A549 (cell line): ENCODE measurements at regions not wholly inside any gene's neighbourhood (a gene's known extent, or its start where the extent isn't known, plus 50 kb on each side); places are given as distances from the start of the nearest gene placed in this dataset.

ENCODE experiments used
- ATAC-seq, 2 experiments: fragments of 200-7000 bp in 1 of 2; fragments of >200 bp in 1 of 2; cut with Nextera tagmentation in 1 of 2; cut with Tn5 transposase in 1 of 2; 3 replicates each; pipeline versions ENCODE4 v1.8.0 to v1.9.1; 2018 to 2020; ENCODE audit warnings: mild to moderate bottlenecking in 1 of 2, moderate library complexity in 1 of 2
- CTCF ChIA-PET: fragments of 300-600 bp; sonication (Branson Sonifier 250); formaldehyde crosslinking; extraction: SDS; loops from one replicate; lab custom pipeline; 2021; ENCODE audit warnings: antibody characterized with exemption, inconsistent platforms; lab: Yijun Ruan, JAX
- POLR2A ChIA-PET: fragments of 350-600 bp; formaldehyde crosslinking; extraction: SDS; loops from one replicate; lab custom pipeline; 2021; ENCODE audit warnings: antibody characterized with exemption, inconsistent platforms; lab: Yijun Ruan, JAX
- DNase-seq, 2 experiments: peaks; one replicate each; pipeline versions ENCODE4 v3.0.0 to v3.0.0-alpha.2; 2011 to 2016; ENCODE audit warnings: low read depth in 1 of 2, low spot score in 1 of 2
- FAIRE-seq: peaks from 2 replicates; lab custom pipeline; 2011; peaks lifted over from hg19 to GRCh38; lab: Jason Lieb, UNC
- H3K27ac ChIP-seq, 2 experiments: fragments of >200 bp; sonication (Bioruptor Twin); formaldehyde crosslinking; 3 replicates each; pipeline ENCODE4 v1.5.1; 2016 to 2017
- H3K4me1 ChIP-seq: fragments of >200 bp; sonication (Bioruptor Twin); formaldehyde crosslinking; 3 replicates; pipeline ENCODE4 v1.6.1; 2016
- H3K4me2 ChIP-seq: fragments of >200 bp; sonication (Bioruptor Twin); formaldehyde crosslinking; 3 replicates; pipeline ENCODE4 v1.6.1; 2016
- H3K4me3 ChIP-seq: fragments of >200 bp; sonication (Bioruptor Twin); formaldehyde crosslinking; 3 replicates; pipeline ENCODE4 v1.5.1; 2016
- H3K9me3 ChIP-seq: fragments of >200 bp; sonication (Bioruptor Twin); formaldehyde crosslinking; 3 replicates; pipeline ENCODE4 v1.6.1; 2016
- CBX2 ChIP-seq: fragments of 200-600 bp; sonication (generic); IDR thresholded peaks from 2 replicates; pipeline ENCODE4 v1.6.1; 2016; ENCODE audit warnings: low read depth, mild to moderate bottlenecking, borderline replicate concordance
- CHD2 ChIP-seq: fragments of 150-350 bp; IDR thresholded peaks from 2 replicates; pipeline ENCODE4 v1.6.1; 2014; ENCODE audit warnings: low read length; ENCODE audit not compliant: partially characterized antibody
- E2F6 ChIP-seq: IDR thresholded peaks from 2 replicates; pipeline ENCODE4 v1.6.1; 2012; ENCODE audit warnings: low read depth, borderline replicate concordance
- ESRRA ChIP-seq: fragments of 150-350 bp; IDR thresholded peaks from 2 replicates; pipeline ENCODE4 v1.6.1; 2014; ENCODE audit warnings: mild to moderate bottlenecking, low read length, borderline replicate concordance
- FOXS1 ChIP-seq: fragments of 250-450 bp; sonication (Bioruptor Pico); IDR thresholded peaks from 2 replicates; pipeline ENCODE4 v1.5.0; 2020; ENCODE audit warnings: mild to moderate bottlenecking, moderate library complexity
- GATA3 ChIP-seq: IDR thresholded peaks from 2 replicates; pipeline ENCODE4 v1.6.1; 2012; ENCODE audit warnings: borderline replicate concordance
- HDAC2 ChIP-seq: fragments of 200-600 bp; sonication (generic); IDR thresholded peaks from 2 replicates; pipeline ENCODE4 v1.6.1; 2016
- HMGXB4 ChIP-seq: fragments of 250-450 bp; sonication (Bioruptor Pico); IDR thresholded peaks from 2 replicates; pipeline ENCODE4 v1.5.0; 2021; ENCODE audit warnings: mild to moderate bottlenecking, moderate library complexity, borderline replicate concordance
- HOXA7 ChIP-seq: fragments of 250-450 bp; sonication (Bioruptor Pico); IDR thresholded peaks from 2 replicates; pipeline ENCODE4 v1.5.0; 2020; ENCODE audit warnings: mild to moderate bottlenecking, moderate library complexity
- HOXB5 ChIP-seq: fragments of 250-450 bp; sonication (Bioruptor Pico); IDR thresholded peaks from 2 replicates; pipeline ENCODE4 v1.5.0; 2020; ENCODE audit warnings: mild to moderate bottlenecking, moderate library complexity
- KDM5A ChIP-seq: fragments of 200-600 bp; sonication (generic); IDR thresholded peaks from 2 replicates; pipeline ENCODE4 v1.6.1; 2016; ENCODE audit warnings: antibody characterized with exemption, mild to moderate bottlenecking
- MAFK ChIP-seq: fragments of 450-650 bp; IDR thresholded peaks from 2 replicates; pipeline ENCODE4 v1.6.1; 2014; ENCODE audit not compliant: partially characterized antibody
- MAZ ChIP-seq: fragments of 150-350 bp; IDR thresholded peaks from 2 replicates; pipeline ENCODE4 v1.6.1; 2014; ENCODE audit warnings: antibody characterized with exemption, low read depth, low read length, borderline replicate concordance
- PBX3 ChIP-seq: IDR thresholded peaks from 2 replicates; pipeline ENCODE4 v1.6.1; 2012
- PHF8 ChIP-seq: fragments of 200-600 bp; sonication (generic); IDR thresholded peaks from 2 replicates; pipeline ENCODE4 v1.6.1; 2016; ENCODE audit warnings: low read depth, mild to moderate bottlenecking, antibody characterized with exemption, moderate library complexity, borderline replicate concordance
- POLR2A ChIP-seq: IDR thresholded peaks from 2 replicates; pipeline ENCODE4 v1.6.1; 2012; ENCODE audit warnings: mild to moderate bottlenecking, low read length
- POLR2AphosphoS2 ChIP-seq: conservative IDR thresholded peaks from 2 replicates; pipeline ENCODE4 v1.6.1; 2012; ENCODE audit warnings: low read length, improper control_type of control experiment, inconsistent platforms
- RCOR1 ChIP-seq: fragments of 150-350 bp; IDR thresholded peaks from 2 replicates; pipeline ENCODE4 v1.6.1; 2014; ENCODE audit warnings: antibody characterized with exemption, low read length, low read depth
- RNF2 ChIP-seq: fragments of 200-600 bp; sonication (generic); IDR thresholded peaks from 2 replicates; pipeline ENCODE4 v1.6.1; 2016; ENCODE audit warnings: low read depth, mild to moderate bottlenecking, antibody characterized with exemption, moderate library complexity, borderline replicate concordance
- TFCP2L1 ChIP-seq: fragments of 250-450 bp; sonication (Bioruptor Pico); IDR thresholded peaks from 2 replicates; pipeline ENCODE4 v1.5.0; 2021; ENCODE audit warnings: mild to moderate bottlenecking
- WGBS: methylation state at CpG from one replicate; pipeline ENCODE4 v1.1.6; 2017; ENCODE audit errors: missing lambda C conversion rate; 5-methylcytosine and 5-hydroxymethylcytosine counted together

- POLR2A ChIA-PET, result no interaction called here
- no peaks in the 10 kb centered on the region for H3K9me3 ChIP-seq
- ATAC-seq, result no peak
- WGBS, result 77% methylated on average over 8 of the region's 8 CpGs
- TF ChIP-seq POLR2AphosphoS2 (no peak), MAFK (no peak), PHF8 (no peak), MAZ (no peak), PBX3 (no peak), E2F6 (no peak), CHD2 (no peak), RCOR1 (no peak), GATA3 (no peak), RNF2 (no peak), HOXA7 (no peak), HMGXB4 (CRISPR knock-in tag) (no peak)
- TF ChIP-seq, all 56 proteins: peak for 0
- CTCF ChIA-PET, result interaction anchor here (0.8 kb wide), 1 partner anchor 222 kb away, joined by 4 read pairs; no protein-coding TSS in a partner anchor
- no peak overlapping the region for H3K4me3 ChIP-seq
- H3K4me1 ChIP-seq, result peaks cover 7% of the 10 kb centered on the region; the same call in 1 of the 3 replicates
- no peak overlapping the region for H3K4me2 ChIP-seq
- no peak for FAIRE-seq
- H3K27ac ChIP-seq, result no peak overlapping the region
- no peak for DNase-seq
These were observed 150.3 kb upstream of the ADRA1B start for GRCh38 chr5:159765760-159766517.

GRCh38 chr5:159768243-159768642, 148.0 kb upstream of the ADRA1B start:
- ChIA-PET CTCF (interaction anchor here (0.9 to 1.6 kb wide), 2 partner anchors 103 to 323 kb away, joined by 3 to 4 read pairs; no protein-coding TSS in a partner anchor), POLR2A (no interaction called here)
- Histone ChIP-seq H3K4me3 (no peak overlapping the region), H3K9me3 (no peaks in the 10 kb centered on the region), H3K27ac (no peak overlapping the region), H3K4me2 (no peak overlapping the region), H3K4me1 (peaks cover 12% of the 10 kb centered on the region)
- DNase-seq (no peak), ATAC-seq (no peak), FAIRE-seq (no peak)
- TF ChIP-seq HMGXB4 (CRISPR knock-in tag), result no peak
- TF ChIP-seq TFCP2L1 (CRISPR knock-in tag), result no peak
- TF ChIP-seq KDM5A, result no peak
- TF ChIP-seq CBX2, result no peak
- TF ChIP-seq POLR2A, result no peak
- TF ChIP-seq HOXB5 (CRISPR knock-in tag), result no peak
- no peak for TF ChIP-seq HDAC2
- TF ChIP-seq FOXS1, result no peak
- TF ChIP-seq ESRRA, result no peak
- TF ChIP-seq HOXA7, result no peak
- WGBS, result 83% methylated on average over 2 of the region's 2 CpGs
